ENCODE measurements at regions not wholly inside any gene's neighbourhood (a gene's known extent, or its start where the extent isn't known, plus 50 kb on each side); places are given as distances from the start of the nearest gene placed in this dataset.
"Not testable (repeated sequence)": the region's sequence is repeated elsewhere in the genome, so short reads cannot be mapped to it uniquely, and the experiment has no call there.

DNA sequence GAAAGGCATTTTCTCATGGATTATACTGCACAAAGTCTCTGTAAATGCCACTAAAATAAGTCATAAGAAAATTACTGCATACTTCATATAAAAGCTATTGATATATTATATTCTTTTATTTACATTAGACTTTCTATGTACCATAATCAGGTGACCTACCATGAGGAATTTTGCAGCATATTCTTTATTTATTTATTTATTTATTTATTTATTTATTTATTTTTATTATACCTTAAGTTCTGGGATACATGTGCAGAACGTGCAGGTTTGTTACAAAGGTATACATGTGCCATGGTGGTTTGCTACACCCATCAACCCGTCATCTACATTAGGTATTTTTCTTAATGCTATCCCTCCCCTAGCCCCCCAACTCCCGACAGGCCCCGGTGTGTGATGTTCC lies 596.2 kb downstream of the CHSY3 start:
- not testable (repeated sequence) for DNase-seq (ENCODE audit: low read depth)

GRCh38 chr5:130496215-130496614 lies 592.0 kb downstream of the CHSY3 start:
- peak; percentile 32 for DNase-seq (ENCODE audit: low read depth)

GRCh38 chr5:130488252-130488651 lies 584.0 kb downstream of the CHSY3 start:
- no peak for DNase-seq (ENCODE audit: low read depth)

GRCh38 chr5:130479045-130479804 lies 575.0 kb downstream of the CHSY3 start:
- no peak for DNase-seq (ENCODE audit: low read depth)

GRCh38 chr5:130476325-130476724 lies 572.1 kb downstream of the CHSY3 start:
- peak; percentile 14 for DNase-seq (ENCODE audit: low read depth)

DNA sequence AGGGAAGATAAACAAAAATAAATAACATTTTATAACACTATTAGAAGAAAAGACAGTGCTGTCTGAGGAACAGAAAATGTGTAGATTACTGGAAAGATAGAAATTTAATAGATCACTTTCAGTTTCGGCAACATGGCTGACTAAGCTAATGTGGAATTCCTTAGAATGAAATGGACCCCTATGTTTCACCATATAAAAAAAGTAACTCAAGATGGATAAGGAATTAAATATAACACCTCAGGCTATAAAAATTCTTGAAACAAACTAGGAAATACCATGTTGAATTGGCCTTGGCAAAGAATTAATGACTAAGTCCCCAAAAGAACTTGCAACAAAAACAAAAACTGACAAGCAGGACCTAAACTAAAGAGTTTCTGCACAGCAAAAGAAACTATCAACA lies 558.3 kb downstream of the CHSY3 start:
- DNase-seq (ENCODE audit: low read depth): no peak

DNA sequence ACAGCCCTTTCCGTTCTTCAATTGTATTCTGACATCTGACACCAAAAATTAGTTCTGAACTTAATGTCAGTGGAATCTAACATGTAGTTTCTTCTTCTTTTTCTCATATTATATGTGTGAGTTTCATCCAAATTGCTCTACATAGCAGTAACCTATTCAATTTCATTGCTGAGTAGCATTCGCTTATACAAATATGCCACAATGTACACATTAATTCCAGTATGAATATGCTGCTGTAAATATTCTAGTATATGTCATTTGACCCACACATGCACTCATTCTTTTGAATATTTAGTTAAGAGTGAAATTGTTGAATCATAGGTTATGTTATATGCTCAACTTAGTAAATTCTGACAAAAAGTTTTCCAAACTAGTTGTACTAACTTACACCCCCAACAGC lies 550.9 kb downstream of the CHSY3 start:
- no peak for DNase-seq (ENCODE audit: low read depth)

GRCh38 chr5:130452744-130453143 lies 548.5 kb downstream of the CHSY3 start:
- DNase-seq (ENCODE audit: low read depth): no peak

DNA sequence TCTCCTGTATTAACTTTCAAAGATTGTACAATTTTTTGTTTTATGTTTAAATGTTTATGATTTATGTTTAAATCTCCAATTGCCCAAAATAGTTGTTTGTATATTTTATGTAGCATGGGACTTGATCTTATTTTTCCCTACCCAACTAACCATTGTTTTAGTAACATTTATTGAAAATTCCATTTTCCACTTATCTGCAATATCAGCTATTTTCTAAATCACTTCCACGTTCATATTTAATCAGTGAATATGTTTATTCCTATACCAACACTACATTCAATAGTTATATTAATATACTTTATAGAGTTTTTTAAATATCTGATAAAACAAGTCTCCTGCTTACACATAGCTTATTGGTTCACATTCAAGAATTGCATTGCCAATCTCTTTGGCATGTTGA lies 532.2 kb downstream of the CHSY3 start:
- DNase-seq (ENCODE audit: low read depth): no peak

DNA sequence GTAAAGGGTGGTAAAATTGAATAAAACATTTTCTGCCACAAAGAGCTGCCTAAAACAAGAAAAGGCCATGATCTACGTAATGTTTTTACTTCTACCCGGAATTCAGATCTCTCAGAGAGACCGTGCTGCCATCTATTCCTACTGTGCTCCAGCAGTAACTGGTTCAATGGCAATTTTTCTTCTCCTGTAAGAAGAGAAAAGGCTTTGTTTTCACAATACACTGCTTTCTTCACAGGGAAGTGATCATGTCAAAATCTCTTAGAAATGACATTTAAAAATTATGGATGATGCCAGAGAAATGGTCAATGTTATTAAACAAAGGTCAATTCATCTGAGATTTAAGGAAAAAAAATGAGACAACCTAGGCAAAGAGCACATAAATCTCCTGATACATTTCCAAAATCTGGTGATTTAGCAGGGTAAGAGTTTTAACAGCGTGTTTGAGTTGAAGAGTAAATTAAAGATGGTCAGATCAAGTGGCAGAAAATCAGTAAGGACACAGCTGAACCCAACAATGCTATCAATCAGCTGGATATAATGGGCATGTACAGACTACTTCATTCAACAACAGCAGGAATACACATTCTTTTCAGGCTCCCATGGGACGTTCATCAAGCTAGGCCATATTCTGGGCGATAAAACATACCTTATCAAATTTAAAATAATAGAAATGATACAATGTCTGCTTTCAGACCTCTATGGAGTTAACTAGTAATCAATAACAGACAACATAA lies 523.1 kb downstream of the CHSY3 start:
- no peak for DNase-seq (ENCODE audit: low read depth)

DNA sequence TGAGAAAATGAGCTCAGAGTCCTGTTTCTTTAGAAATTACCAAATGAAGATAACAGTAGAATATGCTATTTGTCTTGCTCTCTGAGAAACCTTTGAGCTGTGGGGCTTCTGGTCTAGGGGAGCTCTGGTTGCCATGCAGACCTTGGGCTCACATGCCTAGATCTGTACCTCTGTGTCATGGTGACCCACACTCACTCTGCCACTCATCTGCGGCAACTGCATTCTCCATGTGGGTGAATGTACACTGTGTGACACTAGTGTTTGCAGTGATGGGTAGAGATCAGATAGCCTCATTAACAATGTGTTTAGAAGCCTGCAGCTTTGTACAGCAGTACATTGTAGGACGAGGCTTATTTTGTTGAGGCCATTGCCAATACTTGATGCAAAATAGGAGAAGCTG lies 521.2 kb downstream of the CHSY3 start:
- no peak for DNase-seq (ENCODE audit: low read depth)

DNA sequence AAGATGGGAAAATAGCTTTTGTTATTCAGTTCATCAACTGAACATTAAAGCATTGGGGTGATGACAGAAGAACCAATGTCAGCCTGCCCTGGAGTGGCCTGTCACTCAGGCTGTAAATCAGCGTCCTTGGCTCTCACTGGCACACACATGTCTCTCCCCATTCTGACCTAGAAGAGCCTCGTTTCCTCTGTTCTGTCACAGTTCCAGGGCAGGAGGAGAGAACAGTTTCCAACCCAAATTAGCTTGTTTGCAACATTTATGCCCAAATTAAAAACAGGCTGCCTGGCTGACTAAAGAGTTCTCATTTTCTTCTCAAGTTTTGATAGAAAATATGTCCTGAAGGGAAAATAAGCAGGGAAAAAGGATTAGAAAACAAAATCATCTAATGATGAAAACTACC lies 520.1 kb downstream of the CHSY3 start:
- DNase-seq (ENCODE audit: low read depth): no peak

- no peak for DNase-seq (ENCODE audit: low read depth)
Measured at GRCh38 chr5:130402906-130403305, 498.6 kb downstream of the CHSY3 start.

DNA sequence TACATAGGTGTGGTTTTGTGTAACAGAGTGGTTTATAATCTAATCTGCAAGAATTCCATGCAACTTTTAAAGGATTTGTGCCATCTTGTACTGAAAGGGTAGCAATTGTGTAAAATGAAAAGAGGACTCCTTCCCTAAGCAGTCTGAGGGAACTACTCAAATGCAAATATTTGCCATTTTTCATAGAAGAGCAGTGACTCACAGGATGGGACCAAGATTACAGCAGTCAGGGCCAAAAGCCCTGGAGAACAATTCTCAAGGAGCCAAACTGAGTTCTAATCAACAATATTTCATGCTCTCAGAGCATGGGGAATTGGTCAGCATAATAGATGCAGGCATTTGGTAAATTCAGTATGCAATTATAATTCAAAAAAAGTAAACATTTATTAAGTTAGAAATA lies 495.8 kb downstream of the CHSY3 start:
- peak; percentile 56 for DNase-seq (ENCODE audit: low read depth)

DNA sequence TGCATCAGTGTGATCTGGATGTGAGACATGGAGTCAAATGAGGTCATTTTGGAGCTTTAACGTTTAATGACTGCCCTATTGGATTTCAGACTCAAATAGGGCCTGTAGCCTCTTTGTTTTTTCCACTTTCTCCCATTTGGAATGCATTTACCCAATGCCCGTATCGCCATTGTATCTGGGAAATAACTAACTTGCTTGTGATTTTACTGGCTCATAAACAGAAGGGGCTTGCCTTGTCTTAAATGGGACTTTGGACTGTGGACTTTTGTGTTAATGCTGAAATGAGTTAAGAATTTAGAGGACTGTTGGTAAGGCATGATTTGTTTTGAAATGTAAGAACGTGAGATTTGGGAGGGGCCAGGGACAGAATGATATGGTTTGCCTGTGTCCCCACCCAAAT lies 494.6 kb downstream of the CHSY3 start:
- no peak for DNase-seq (ENCODE audit: low read depth)

DNA sequence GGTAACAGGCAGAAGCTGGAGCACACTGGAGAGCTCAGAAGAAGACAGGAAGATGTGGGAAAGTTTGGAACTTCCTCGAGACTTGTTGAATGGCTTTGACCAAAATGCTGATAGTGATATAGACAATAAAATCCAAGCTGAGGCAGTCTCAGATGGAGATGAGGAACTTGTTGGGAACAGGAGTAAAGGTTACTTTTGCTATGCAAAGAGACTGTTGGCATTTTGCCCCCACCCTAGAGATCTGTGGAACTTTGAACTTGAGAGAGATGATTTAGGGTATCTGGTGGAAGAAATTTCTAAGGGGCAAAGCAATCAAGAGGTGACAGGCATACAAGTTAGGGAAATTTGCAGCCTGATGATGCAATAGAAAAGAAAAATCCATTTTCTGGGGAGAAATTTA lies 493.5 kb downstream of the CHSY3 start:
- not testable (repeated sequence) for DNase-seq (ENCODE audit: low read depth)

- no peak for DNase-seq (ENCODE audit: low read depth)
Measured at GRCh38 chr5:130397132-130397531, 492.9 kb downstream of the CHSY3 start.

- DNase-seq (ENCODE audit: low read depth): not testable (repeated sequence)
Measured at GRCh38 chr5:130391727-130392264, 487.5 kb downstream of the CHSY3 start.

GRCh38 chr5:130386155-130386554 lies 481.9 kb downstream of the CHSY3 start:
- DNase-seq (ENCODE audit: low read depth): no peak

DNA sequence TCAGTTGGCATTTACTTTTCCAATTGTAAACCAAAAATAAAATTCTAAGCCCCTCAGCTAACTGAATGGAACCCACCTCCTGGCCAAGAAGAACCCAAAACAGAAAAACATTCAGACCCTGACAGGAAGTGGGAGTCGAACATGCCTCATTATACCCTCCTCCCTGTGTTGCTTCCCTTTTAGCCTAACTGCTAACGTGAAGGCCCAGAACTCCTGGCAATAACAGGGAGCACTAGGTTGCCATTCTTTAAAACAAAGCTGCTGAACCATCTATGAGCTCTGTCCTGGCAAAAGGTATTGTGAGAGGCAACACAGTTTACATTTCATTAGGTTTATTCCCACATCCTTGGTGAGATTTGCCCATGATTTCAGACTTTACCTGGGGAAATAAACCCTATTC lies 481.4 kb downstream of the CHSY3 start:
- no peak for DNase-seq (ENCODE audit: low read depth)

- DNase-seq (ENCODE audit: low read depth): no peak
Measured at GRCh38 chr5:130365956-130366355, 461.7 kb downstream of the CHSY3 start.

GRCh38 chr5:130350131-130350530 lies 445.9 kb downstream of the CHSY3 start:
- DNase-seq (ENCODE audit: low read depth): no peak

All from HT1080 (cell line).